NT2/D1 (cell line): ENCODE measurements at regions not wholly inside any gene's neighbourhood (a gene's known extent, or its start where the extent isn't known, plus 50 kb on each side); places are given as distances from the start of the nearest gene placed in this dataset.

Experiments
- YY1 ChIP-seq: IDR thresholded peaks from 2 replicates; pipeline ENCODE4 v1.6.1; 2011; ENCODE audit not compliant: insufficient read length, insufficient read depth
- ZNF274 ChIP-seq: IDR thresholded peaks from 2 replicates; pipeline ENCODE4 v1.6.1; 2011; ENCODE audit warnings: mild to moderate bottlenecking, low read depth, low read length

- TF ChIP-seq YY1 (no peak), ZNF274 (no peak)
These were observed 328.0 kb upstream of the SMIM30 start for GRCh38 chr7:113446391-113446790.
